A204.1 (cell line): ENCODE measurements at regions not wholly inside any gene's neighbourhood (a gene's known extent, or its start where the extent isn't known, plus 50 kb on each side); places are given as distances from the start of the nearest gene placed in this dataset.

Source experiments
- FAIRE-seq: peaks from 2 replicates; lab custom pipeline; 2012; peaks lifted over from hg19 to GRCh38; lab: Jason Lieb, UNC

DNA sequence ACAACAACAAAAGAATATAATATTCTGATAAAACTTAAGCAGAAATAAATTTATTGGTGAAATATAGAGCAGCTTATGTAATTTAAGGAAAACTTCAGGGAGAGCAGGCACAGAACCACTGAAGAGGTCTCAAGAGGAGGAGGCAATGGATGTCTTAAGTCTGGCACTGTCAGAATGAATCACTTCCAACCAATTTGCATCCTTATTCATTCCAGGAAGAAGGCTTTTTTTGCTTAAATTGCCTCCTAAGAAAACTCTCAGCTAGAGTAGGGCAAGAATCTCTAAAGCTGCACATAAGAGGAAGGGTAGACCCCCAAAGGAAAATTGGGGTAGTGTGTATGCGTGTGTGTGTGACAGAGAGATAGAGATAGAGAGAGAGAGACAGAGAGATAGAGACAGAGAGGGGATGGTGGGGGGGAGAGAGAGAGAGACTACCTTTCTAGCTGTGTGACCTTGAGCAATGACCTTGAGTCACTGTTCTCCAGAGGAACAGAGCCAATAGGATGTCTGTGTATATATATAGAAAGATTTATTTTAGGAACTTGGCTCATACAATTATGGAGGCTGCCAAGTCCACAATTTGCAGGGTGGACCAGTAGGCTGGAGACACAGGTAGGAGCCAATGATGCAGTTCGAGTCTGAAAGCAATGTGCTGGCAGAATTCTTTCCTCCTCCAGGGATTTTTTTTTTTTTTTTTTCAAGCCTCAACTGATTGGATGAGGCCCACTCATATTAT is 96.4 kb upstream of the LINC00305 start:
- FAIRE-seq = no peak

DNA sequence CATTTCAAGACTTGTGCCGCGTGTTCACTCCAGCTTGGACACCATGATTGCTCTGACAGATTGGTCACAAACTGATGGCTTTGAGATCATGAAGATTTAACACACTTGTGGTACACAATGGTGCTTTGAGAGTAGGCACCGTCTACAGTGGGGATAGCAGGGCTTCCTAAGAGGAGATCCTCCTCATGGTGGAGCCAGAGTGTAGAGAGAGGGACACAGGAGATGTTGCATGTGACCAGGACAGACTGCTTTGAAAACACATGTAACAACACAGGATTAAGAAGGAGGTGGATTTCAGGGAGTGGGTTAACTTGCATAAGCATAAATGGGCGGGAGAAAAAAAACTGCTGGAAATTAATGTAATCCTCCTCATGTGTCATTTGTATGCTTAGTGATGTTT is 95.7 kb upstream of the LINC00305 start:
- no peak for FAIRE-seq

DNA sequence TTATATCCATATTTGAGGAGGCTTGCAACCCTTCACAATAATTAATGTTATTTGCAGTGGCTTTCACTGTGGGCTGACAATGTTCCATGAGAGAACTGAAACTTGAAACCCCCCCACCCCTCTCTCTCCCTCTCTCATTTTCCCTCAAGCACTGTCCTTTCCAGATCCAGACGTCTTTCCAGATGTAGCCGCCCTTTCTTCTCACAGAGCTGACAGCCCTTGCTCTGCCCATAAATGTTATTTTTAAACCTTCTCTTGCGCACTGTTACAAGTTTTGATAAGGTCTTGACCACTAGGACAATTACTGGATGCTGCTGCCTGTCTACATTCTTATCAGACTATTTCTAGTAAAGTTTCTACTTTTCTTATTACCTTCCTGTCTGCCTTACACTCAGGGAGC is 91.4 kb upstream of the LINC00305 start:
- no peak for FAIRE-seq

DNA sequence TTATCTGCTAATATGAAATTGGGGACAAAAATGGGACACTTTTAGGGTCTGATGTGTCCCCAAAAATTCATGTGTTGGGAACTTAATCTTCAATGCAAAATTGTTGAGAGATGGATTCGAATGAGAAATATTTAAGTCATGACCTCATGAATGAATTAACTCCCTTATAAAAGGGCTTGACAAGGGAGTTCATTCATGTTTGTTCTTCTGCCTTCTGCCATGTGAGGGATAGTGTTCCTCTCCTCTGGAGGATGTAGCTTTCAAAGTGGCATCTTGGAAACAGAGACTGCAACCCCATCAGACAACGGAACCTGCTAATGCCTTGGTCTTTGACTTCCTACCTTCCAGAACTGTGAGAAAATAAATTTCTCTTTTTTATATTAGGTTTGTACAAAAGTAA is 89.2 kb upstream of the LINC00305 start:
- FAIRE-seq = no peak

DNA sequence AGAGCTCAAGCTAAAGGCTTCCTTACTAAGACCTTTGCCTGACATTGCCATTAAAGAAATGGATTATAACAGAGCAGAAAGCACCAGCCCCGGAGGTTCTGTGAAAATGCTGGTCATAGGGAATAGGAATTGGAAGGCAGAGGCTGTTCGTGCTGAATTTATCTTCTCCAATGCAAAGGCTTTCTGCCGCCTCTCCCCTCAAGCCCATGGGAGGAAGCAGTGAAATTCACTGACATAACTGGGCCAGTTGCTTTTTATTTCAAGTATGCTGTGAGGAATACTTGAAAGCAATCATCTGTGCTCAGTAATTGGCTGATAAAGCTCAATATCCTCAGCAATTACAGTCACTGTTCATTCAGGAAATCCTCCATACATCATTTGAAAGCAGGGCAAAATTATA is 85.4 kb upstream of the LINC00305 start:
- FAIRE-seq = no peak

DNA sequence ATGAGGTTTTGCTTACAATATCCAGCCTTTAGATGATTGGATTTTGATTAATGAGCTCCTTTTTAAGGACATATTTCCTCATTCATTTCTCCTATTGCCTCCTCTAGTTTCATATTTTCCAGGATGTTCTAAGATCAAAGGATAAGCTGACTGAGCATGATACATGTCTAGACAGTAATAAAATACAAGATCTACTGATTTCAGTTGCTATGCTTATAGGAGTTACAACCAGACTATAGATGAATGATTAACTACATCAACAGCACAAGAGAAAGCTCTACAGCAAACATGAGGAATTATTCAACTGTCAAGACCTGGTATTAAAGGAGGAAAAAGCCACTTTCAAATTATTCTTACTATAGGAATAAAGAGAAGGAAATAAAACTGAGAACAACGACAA is 85.0 kb upstream of the LINC00305 start:
- no peak for FAIRE-seq

DNA sequence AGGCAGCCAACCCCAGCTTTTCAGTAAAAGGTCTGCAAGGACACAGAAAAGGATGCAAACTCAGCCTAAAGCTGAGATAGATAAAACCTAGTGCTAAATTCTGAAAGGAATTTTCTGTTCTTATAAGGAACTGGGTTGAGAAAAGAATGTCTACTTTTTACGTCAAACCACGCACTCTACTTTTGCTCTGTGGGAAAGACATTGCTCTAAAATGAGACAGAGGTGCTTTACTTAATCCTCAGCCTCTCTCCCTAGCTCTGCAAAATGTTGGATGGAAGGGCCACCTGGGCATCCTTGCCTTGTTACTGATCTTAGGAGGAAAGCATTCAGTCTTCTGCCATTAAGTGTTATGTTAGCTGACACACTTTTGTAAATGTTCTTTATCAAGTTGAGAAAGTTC is 72.1 kb upstream of the LINC00305 start:
- no peak for FAIRE-seq

DNA sequence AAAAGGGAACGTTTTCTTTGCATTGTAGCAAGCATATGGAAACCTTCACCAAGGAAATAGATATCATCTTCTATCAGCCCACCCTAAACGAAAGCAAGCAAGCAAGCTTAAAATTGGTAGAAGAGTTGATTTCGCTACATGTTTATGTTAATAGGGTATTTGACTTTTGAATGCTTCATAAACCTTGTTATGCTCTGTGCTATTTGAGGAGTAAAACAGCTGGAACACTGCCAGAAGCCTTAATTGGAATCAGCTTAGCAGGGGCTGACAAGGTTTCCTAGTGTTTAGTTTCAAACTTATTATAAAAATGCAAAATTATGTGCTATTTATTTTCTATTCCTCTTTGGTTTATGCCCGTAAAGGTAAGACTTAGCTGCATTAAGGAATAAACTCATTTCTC is 70.6 kb upstream of the LINC00305 start:
- no peak for FAIRE-seq

DNA sequence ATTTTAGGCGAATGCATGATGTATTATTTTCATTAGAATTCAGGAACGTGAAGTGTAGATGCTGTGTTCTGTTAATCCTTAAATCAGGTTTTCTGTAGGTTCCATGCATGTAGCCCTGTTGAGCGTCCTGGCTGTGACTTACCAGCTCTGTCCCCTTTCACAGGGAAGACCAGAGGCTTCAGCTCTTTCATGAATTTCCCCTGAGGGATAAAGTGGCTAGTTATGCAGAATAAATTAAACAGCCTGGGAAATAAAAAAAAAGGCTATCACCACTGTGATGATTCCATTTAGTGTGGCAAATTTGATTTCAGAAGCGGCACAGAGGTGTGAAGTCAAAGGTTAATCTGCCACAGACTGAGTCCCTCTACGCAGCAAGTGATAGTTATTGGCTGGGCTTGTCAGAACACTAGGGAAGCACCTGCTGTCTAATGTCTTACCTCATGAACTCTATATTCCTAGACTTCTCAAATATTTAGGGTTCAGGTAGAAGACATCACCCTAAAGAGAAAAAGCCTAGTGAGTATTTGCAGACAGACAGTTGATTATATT is 61.6 kb upstream of the LINC00305 start:
- FAIRE-seq = no peak

DNA sequence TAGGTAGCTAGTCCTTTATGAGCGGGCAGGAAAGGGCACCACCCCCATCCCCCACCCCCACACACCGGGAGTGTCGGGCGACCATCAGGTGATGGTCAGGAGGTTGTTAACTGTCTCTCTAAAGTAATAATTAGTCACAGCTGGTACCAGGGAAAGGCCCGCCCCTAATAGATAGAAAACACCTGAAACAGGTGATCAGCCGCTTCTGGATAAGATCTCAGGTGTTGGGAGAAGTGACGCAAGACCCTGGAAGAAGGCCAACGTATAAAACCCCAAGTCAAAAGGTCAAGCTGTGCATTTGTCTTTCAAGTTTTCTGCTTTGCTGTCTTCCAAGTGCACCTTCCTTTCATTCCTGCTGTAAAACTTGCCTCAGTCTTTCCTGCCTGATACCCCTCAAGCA is 59.6 kb upstream of the LINC00305 start:
- no peak for FAIRE-seq

DNA sequence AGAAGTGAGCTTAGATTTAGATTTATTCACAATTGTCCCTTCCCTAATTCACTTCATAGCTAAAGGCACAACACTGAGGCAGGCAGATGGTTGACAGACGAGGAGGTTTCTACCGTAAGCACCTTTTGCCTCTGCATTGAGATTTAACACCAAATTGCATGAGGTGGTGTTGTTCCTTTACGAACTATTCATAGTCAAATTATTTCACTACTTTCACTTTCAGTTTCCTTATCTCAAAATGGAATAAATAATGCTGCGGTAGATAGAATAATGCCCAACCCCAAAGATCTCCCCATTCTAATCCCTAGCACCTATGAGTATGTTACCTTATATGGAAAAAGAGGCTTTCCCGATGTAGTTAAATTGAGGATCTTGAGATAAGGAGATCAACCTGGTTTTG is 58.9 kb upstream of the LINC00305 start:
- no peak for FAIRE-seq

DNA sequence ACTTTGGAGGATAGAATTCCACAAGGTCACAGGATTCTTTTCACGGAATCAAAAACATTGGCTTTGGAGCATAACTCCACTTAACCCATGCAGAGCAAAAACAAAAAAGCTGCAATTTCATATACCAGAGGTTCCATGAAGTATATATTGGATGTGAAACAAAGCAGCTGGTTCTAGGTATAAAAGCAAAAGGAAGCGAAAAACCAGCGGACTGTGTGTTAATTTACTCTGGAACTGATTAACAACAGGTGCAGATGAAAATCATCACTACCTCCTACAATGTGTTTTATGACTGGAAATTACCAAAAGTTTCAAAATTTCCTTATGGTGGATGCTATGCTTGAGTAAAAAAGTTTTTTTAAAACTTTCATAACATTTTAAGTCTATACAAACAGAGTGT is 54.4 kb upstream of the LINC00305 start:
- no peak for FAIRE-seq

DNA sequence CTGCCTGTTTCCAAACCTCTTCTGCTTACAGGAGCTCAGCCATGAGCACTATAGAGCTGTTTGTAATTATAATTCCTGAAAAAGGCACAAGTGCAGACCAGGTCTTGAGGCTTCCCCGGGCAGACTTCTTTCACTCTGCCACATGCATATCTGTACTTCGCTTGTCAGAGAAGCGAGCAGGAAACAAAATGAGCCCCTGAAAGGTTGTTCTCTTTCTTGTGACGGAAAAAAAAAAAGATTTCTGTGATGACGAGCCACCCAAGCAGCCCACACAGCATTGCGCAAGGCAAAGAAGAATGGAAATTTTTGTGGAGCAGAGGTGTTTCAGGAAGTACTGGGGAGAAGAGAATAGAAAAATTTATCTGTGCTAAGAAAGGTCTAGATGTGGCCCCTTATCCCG is 54.0 kb upstream of the LINC00305 start:
- no peak for FAIRE-seq

DNA sequence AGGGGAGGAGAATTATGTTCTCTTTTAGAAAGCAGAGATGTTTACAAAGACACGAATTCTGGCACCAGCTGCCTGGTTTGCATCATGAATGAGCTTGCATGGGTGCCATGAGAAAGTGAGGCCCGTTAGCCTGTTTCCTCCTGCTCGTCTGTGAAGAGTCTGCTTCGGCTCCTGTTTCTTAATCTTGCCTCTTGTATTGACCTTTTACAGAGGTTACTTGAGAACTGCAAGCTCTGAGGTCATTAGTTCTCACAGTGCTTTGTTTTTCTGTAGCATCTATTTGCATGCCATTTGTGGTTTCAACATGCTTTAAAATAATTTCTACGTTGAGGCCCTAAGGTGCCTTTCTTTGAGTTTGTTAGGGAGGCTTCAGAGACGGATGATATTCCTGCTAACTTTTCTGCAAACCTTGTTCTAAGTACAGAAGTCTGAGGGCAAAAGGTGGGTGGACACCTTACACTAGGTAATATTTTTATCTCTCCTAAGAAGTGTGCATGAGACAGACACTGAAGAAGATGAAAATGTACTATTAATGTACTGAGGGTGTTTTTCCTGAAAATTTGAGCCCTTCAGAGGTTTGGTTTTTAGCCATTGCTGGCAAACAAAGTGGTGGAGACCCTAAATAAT is 53.4 kb upstream of the LINC00305 start:
- no peak for FAIRE-seq

DNA sequence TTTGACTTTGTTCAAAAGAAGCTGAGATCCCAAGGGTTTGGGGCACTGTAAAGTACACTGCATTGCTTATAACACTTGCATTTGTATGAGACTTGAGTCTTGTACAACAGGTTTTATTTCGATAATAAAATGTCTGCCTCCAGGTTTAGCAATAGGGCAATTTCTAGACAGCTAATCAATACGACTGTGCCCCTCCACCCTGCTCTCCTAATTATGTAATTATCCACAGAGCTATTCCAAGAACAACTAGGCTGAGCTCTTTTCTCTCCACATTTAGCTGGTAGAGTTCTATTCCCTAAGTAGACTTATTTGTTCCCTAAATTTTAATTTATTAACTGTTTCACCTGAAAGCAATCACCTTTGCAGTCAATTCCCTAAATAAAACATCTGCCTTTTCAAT is 52.9 kb upstream of the LINC00305 start:
- FAIRE-seq = no peak

DNA sequence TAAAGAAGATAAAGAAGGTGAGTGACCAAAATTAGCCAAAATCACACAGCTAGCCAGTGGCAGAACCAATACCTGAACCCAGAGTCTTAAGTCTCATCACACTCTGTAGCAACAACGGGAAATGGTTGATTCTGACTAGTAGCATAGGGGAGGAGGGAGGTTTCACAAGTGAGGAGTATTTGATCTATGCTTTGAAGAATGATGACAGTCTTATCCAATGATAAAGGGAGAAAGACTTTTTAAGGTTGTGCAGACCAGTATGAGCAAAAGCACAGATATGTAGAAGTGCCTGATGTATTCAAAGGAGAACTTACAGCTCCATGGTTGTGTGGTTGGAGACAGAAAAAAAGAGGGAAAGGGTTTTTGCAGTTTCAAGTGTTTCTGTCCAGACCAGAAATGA is 50.7 kb upstream of the LINC00305 start:
- FAIRE-seq = no peak
